GM12874 (cell line): ENCODE measurements at regions not wholly inside any gene's neighbourhood (a gene's known extent, or its start where the extent isn't known, plus 50 kb on each side); places are given as distances from the start of the nearest gene placed in this dataset.

Source experiments
- CTCF ChIP-seq: IDR thresholded peaks from 2 replicates; pipeline ENCODE4 v1.5.1; 2011; ENCODE audit warnings: low read depth, mild to moderate bottlenecking, control low read depth, low read length, moderate library complexity; ENCODE audit not compliant: insufficient read depth

DNA sequence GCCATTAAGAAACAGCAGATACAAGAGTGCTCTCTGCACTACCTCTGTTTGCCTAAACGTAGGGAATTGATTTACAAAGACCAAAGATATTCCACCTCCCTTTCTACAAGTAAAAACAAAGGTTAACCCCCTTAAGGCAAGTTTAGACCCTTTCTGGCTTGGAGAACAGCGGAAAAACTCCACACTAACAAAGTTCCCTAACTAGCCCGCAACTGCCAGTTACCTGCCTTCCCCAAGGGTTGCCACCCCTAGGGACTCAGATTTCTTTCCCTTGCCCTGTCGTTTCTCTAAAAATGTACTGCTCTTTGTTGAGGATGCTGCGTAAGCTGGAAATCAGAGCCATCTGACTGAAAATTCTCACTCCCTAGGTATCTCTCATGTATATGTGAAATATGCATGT lies 627.5 kb upstream of the SOX11 start:
- TF ChIP-seq CTCF = no peak

- TF ChIP-seq CTCF = no peak
Observed at GRCh38 chr2:5067816-5068215, 624.4 kb upstream of the SOX11 start.

- TF ChIP-seq CTCF = no peak
Observed at GRCh38 chr2:5070257-5070656, 621.9 kb upstream of the SOX11 start.

DNA sequence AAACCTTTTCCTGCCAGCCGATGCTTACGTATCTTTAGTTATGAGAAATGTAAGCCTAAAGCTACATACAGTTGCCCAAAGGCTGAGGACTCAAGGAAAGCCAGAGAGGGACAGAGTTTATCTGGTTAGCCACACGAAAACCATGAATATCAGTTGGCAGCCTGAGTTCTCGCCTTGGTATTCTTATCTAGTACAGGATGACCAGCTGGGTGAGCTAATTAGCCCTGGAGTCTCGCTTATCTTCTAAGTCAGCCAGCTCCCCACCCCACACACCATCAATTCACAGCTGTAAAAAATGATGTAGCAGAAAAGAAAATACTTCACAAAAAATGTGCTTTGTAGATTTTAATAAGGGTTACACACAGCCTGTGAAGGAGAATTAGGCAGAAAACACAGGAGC lies 617.5 kb upstream of the SOX11 start:
- no peak for TF ChIP-seq CTCF

- TF ChIP-seq CTCF = no peak
Observed at GRCh38 chr2:5076599-5076998, 615.6 kb upstream of the SOX11 start.

GRCh38 chr2:5077479-5078089 lies 614.6 kb upstream of the SOX11 start:
- TF ChIP-seq CTCF = no peak

DNA sequence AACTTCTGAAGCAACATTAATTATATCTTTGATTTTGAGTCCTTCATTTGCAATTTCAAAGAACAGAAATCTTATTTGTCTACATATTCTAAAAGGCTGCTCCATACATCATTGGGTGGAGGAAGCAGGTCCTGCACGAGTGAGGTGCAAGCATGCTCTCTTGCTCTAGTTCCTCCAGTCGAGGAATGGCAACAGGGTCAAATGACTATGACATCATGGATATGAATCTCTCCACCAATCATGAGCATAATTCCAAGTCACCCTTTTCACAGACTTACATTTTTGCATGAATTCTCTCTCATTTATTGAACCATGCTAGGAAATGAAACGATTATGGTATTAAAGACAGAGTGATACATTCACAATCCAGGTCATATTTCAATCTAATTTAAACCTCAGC lies 608.8 kb upstream of the SOX11 start:
- no peak for TF ChIP-seq CTCF
